ENCODE measurements at regions not wholly inside any gene's neighbourhood (a gene's known extent, or its start where the extent isn't known, plus 50 kb on each side); places are given as distances from the start of the nearest gene placed in this dataset.

- DNase-seq (ENCODE audit: low read depth): no peak
Measured at GRCh38 chr11:70725739-70726138, 327.4 kb downstream of the CTTN start.

- DNase-seq (ENCODE audit: low read depth): no peak
Measured at GRCh38 chr11:70727021-70727420, 328.7 kb downstream of the CTTN start.

DNA sequence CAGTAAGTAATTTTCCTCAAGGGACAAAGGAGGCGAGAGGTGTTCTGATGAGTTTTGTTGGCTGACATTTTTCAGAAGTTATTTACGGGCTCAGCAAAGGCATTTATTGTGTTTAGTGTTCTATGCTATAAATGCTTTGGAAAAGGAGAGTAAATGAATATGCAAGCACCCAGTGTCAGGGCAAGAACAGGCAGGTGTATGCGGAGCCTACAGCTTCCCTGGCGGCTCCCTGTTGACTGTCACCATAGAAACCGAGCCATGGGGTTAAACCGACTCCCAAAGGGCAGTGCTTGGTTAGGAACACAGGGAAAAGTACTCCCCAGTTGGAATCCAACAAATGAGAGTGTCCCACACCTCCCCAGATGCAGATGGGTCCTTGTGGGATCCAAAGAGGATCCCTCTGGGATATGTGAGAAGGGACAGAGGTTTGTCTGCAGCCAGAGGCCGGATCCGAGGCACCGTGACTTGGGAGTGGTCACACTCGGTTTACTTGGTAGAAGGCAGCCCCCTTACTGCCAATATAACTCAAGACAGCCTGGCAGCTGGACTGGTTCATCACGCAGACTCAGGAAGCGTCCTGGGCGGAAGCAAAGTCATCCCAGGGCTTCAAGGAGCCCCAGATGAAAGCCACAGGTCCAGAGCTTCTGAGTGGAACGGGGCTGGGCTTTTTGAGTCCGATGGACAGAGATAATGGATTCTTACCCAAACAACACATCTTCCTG lies 329.7 kb downstream of the CTTN start:
- no peak for DNase-seq (ENCODE audit: low read depth)

- no peak for DNase-seq (ENCODE audit: low read depth)
Measured at GRCh38 chr11:70729949-70730348, 331.6 kb downstream of the CTTN start.

GRCh38 chr11:70730411-70730810 lies 332.1 kb downstream of the CTTN start:
- DNase-seq (ENCODE audit: low read depth): no peak

GRCh38 chr11:70731271-70732022 lies 333.1 kb downstream of the CTTN start:
- no peak for DNase-seq (ENCODE audit: low read depth)

DNA sequence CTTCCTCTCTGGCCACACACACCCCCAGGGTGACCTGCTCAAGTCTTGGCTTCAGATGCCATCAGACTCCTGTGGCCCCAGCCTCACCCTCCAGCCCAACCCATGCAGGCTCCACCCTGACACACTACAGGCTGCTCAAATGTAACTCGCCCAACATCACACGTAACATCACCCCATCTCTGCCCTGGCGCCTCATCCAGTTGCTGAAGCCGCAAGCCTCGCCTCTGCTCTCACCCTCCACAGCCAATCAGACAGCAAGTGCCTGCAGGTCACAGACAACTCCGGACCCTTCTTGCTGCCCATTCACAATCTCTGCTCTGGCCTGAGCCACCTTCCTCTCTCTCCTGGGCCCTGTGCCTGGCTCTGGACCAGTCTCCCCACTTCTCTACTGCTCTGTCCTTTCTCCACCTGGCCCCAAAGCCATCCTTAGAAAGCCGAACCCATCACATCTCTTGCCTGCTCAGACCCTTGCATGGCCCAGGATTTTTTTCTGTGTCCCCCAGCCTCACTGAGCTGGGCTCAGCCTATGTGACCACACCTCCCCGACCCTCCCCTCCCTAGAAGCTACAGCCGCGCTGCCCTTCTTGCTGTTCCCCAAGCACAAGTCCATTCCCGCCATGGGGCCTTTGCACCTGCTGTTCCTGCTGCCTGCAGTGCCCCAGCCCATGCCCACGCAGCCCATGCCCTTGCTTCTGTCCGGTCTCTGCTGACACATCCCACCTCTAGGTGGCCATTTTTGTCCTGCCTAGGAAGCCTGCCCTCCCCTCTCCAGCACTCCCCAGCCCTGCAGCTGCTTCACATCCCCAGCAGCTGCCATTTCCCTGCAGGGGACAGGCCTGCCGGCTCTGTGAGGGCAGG lies 333.9 kb downstream of the CTTN start:
- DNase-seq (ENCODE audit: low read depth): no peak

GRCh38 chr11:70732881-70733196 lies 334.5 kb downstream of the CTTN start:
- no peak for DNase-seq (ENCODE audit: low read depth)

DNA sequence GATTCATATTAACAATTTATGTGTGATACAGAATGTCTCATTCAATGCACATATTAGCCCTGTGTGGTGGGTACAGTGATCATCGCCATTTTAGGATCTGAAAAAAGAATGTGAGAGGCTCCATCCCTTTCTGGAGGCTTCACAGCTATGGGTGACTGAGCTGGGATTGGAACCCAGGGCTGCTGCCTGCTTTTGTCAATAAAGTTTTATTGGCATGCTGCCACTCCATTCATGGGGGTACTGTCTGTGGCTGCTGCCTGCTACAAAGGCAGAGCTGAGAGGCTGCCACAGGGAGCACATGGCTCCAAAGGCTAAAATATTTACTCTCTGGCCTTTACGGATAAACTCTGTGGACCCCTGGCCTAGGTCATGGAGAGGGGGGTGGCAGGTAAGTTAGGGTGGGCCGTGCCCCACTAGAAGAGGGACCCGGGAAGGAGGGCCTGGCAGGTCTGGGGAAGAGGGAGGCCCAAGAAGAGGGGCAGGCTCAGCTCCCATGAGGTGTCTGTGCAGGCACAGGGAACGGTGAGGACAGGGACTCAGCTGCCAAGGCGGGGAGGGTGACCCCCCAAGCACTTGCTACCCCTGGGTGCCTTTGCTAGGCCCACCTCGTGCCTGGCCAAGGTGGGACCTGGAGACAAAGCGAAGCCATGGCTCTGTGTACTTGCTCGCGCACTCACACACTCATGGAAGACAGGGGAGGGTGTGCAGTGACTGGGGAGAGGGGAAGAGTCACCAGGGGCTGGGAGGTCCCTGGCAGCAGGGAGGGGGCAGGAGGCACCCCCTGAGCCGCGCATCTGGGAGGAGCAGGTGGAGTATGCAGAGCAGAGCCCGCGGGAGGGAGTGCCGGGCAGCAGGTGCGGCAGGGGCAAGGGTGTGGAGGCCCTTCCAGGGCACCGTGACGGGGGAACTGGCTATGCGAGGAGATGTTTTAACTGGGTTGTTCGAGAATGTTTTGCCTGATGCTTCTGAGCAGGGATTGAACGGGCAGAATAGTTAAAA lies 335.3 kb downstream of the CTTN start:
- DNase-seq (ENCODE audit: low read depth): no peak

DNA sequence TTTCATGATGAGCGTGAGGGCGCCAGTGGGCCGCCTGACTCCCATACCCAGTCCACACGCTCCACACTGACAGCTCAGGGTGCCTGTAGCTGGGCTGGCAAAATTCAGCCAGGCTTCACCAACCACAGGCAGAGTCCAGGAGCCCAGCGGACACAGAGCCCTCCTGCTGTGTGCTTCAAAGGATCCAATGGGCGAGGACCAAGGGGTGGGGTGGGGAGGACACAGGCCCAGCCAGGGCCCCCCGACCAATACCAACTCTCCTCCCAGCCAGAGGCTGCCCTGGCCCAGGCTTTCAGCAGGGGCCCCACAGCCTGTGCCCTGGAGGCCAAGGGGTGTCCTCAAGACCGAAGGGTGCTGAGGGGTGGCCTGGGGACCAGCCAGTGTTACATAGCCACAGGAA lies 336.1 kb downstream of the CTTN start:
- no peak for DNase-seq (ENCODE audit: low read depth)

GRCh38 chr11:70734911-70735310 lies 336.6 kb downstream of the CTTN start:
- DNase-seq (ENCODE audit: low read depth): no peak

- no peak for DNase-seq (ENCODE audit: low read depth)
Measured at GRCh38 chr11:70735976-70736375, 337.6 kb downstream of the CTTN start.

DNA sequence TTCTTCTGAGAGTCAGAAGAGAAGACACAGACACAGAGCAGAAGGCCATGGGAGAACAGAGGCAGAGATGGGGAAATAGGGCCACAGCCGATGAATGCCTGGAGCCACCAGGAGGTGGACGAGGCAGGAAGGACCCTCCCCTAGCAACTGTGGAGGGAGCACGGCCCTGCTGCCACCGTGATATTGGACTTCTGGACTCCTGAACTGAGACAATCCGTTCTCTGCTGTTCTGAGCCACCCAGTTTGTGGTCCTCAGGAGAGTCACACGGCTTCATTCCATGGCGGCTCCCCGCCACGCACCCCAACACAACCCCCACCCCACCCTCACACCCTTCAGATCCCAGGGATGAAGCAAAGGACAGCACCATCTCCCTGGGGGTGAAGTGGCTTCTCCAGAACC lies 338.1 kb downstream of the CTTN start:
- no peak for DNase-seq (ENCODE audit: low read depth)

- no peak for DNase-seq (ENCODE audit: low read depth)
Measured at GRCh38 chr11:70736937-70737640, 338.8 kb downstream of the CTTN start.

GRCh38 chr11:70737816-70738630 lies 339.7 kb downstream of the CTTN start:
- DNase-seq (ENCODE audit: low read depth): no peak

GRCh38 chr11:70738661-70739060 lies 340.3 kb downstream of the CTTN start:
- DNase-seq (ENCODE audit: low read depth): no peak

DNA sequence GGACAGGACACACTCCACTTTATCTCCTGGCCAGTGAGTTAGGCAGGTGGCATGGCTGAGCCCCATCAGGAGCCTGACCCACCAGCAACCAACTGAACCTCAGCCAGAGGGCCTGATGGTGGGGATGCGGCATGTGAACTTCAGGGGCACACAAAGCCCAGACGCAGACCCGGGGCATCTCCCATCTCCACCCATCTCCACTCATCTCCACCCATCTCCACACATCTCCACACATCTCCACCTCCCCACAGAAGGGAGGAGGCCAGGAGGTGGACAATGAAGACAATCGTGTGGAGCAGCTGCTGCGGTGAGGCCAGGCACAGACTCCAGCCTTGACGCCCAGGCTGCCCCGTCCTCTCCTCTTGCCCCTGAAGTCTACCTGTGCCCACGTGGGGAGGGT lies 340.8 kb downstream of the CTTN start:
- no peak for DNase-seq (ENCODE audit: low read depth)

GRCh38 chr11:70739811-70740487 lies 341.6 kb downstream of the CTTN start:
- no peak for DNase-seq (ENCODE audit: low read depth)

- DNase-seq (ENCODE audit: low read depth): no peak
Measured at GRCh38 chr11:70740488-70740851, 342.1 kb downstream of the CTTN start.

- no peak for DNase-seq (ENCODE audit: low read depth)
Measured at GRCh38 chr11:70741085-70741484, 342.8 kb downstream of the CTTN start.
